GM12873 (cell line): ENCODE measurements at regions not wholly inside any gene's neighbourhood (a gene's known extent, or its start where the extent isn't known, plus 50 kb on each side); places are given as distances from the start of the nearest gene placed in this dataset.

Source experiments
- CTCF ChIP-seq: IDR thresholded peaks from 2 replicates; pipeline ENCODE4 v1.5.1; 2012; ENCODE audit warnings: low read depth, mild to moderate bottlenecking, moderate library complexity, low read length, control low read depth; ENCODE audit not compliant: insufficient read depth; ENCODE audit errors: missing control alignments

- no peak for TF ChIP-seq CTCF
Measured at GRCh38 chr6:224350-224749, 67.9 kb upstream of the DUSP22 start.

- TF ChIP-seq CTCF = no peak
Measured at GRCh38 chr6:225121-225721, 67.1 kb upstream of the DUSP22 start.

GRCh38 chr6:225907-226306 lies 66.4 kb upstream of the DUSP22 start:
- TF ChIP-seq CTCF = no peak

GRCh38 chr6:226516-227073 lies 65.7 kb upstream of the DUSP22 start:
- no peak for TF ChIP-seq CTCF

- peak; percentile 59 for TF ChIP-seq CTCF
Measured at GRCh38 chr6:227074-227782, 65.1 kb upstream of the DUSP22 start.

GRCh38 chr6:227812-228338 lies 64.4 kb upstream of the DUSP22 start:
- TF ChIP-seq CTCF = no peak

- no peak for TF ChIP-seq CTCF
Measured at GRCh38 chr6:228881-229651, 63.2 kb upstream of the DUSP22 start.
